ENCODE measurements at regions not wholly inside any gene's neighbourhood (a gene's known extent, or its start where the extent isn't known, plus 50 kb on each side); places are given as distances from the start of the nearest gene placed in this dataset.

GRCh38 chr18:56276466-56276865, 361.9 kb downstream of the TXNL1 start:
- Mint-ChIP-seq H3K4me1 (ENCODE audit: low read depth in 2 of 2) (no peaks in the 10 kb centered on the region), H3K27ac (no peak overlapping the region), H3K36me3 (no peaks in the 10 kb centered on the region), H3K4me3 (no peak overlapping the region), H3K27me3 (no peaks in the 10 kb centered on the region), H3K9me3 (peaks cover 5% of the 10 kb centered on the region)
- ATAC-seq (no peak), DNase-seq (ENCODE audit: low spot score) (no peak)

GRCh38 chr18:56273541-56274219, 364.7 kb downstream of the TXNL1 start:
- H3K4me3 Mint-ChIP-seq: no peak overlapping the region
- peaks cover 11% of the 10 kb centered on the region for H3K9me3 Mint-ChIP-seq
- no peak overlapping the region for H3K27ac Mint-ChIP-seq
- ATAC-seq (no peak), DNase-seq (ENCODE audit: low spot score) (no peak)
- no peaks in the 10 kb centered on the region for H3K36me3 Mint-ChIP-seq
- peaks cover 0 to 2% of the 10 kb centered on the region in 2 donors for H3K27me3 Mint-ChIP-seq
- H3K4me1 Mint-ChIP-seq (ENCODE audit: low read depth in 2 of 2): no peaks in the 10 kb centered on the region

GRCh38 chr18:56270671-56271250, 367.6 kb downstream of the TXNL1 start:
- Mint-ChIP-seq H3K4me1 (ENCODE audit: low read depth in 2 of 2) (no peaks in the 10 kb centered on the region), H3K4me3 (no peak overlapping the region), H3K36me3 (no peaks in the 10 kb centered on the region), H3K27me3 (peaks cover 0 to 4% of the 10 kb centered on the region in 2 donors), H3K27ac (no peak overlapping the region), H3K9me3 (peaks cover 15% of the 10 kb centered on the region)
- no peak for ATAC-seq
- no peak for DNase-seq (ENCODE audit: low spot score)

- Mint-ChIP-seq H3K27me3 (peaks cover 0 to 4% of the 10 kb centered on the region in 2 donors), H3K9me3 (peaks cover 15% of the 10 kb centered on the region)
- ATAC-seq: no peak
Observed at GRCh38 chr18:56269958-56270357, 368.4 kb downstream of the TXNL1 start.

GRCh38 chr18:56268952-56269351, 369.4 kb downstream of the TXNL1 start:
- H3K27me3 Mint-ChIP-seq: peaks cover 0 to 4% of the 10 kb centered on the region in 2 donors
- no peaks in the 10 kb centered on the region for H3K4me1 Mint-ChIP-seq (ENCODE audit: low read depth in 2 of 2)
- ATAC-seq (no peak), DNase-seq (ENCODE audit: low spot score) (no peak)
- no peak overlapping the region for H3K27ac Mint-ChIP-seq
- H3K4me3 Mint-ChIP-seq: no peak overlapping the region
- peaks cover 15% of the 10 kb centered on the region for H3K9me3 Mint-ChIP-seq
- H3K36me3 Mint-ChIP-seq: no peaks in the 10 kb centered on the region

More at GRCh38 chr18:56269958-56270357, 368.4 kb downstream of the TXNL1 start:
- no peak overlapping the region for H3K4me3 Mint-ChIP-seq
- no peak for DNase-seq (ENCODE audit: low spot score)
- no peaks in the 10 kb centered on the region for H3K4me1 Mint-ChIP-seq (ENCODE audit: low read depth in 2 of 2)
- no peak overlapping the region for H3K27ac Mint-ChIP-seq
- no peaks in the 10 kb centered on the region for H3K36me3 Mint-ChIP-seq

- H3K9me3 Mint-ChIP-seq: peaks cover 10% of the 10 kb centered on the region
- no peak overlapping the region for H3K27ac Mint-ChIP-seq
- H3K4me1 Mint-ChIP-seq (ENCODE audit: low read depth in 2 of 2): no peaks in the 10 kb centered on the region
- H3K4me3 Mint-ChIP-seq: no peak overlapping the region
- H3K36me3 Mint-ChIP-seq: no peaks in the 10 kb centered on the region
- peaks cover 0 to 4% of the 10 kb centered on the region in 2 donors for H3K27me3 Mint-ChIP-seq
- ATAC-seq (no peak), DNase-seq (ENCODE audit: low spot score) (no peak)
Observed at GRCh38 chr18:56267334-56267733, 371.1 kb downstream of the TXNL1 start.

- H3K4me1 Mint-ChIP-seq (ENCODE audit: low read depth in 2 of 2): no peaks in the 10 kb centered on the region
- no peak overlapping the region for H3K4me3 Mint-ChIP-seq
- H3K27me3 Mint-ChIP-seq: no peaks in the 10 kb centered on the region
- H3K27ac Mint-ChIP-seq: no peak overlapping the region
- H3K36me3 Mint-ChIP-seq: no peaks in the 10 kb centered on the region
- peaks cover 4% of the 10 kb centered on the region for H3K9me3 Mint-ChIP-seq
- ATAC-seq (no peak), DNase-seq (ENCODE audit: low spot score) (no peak)
Observed at GRCh38 chr18:56258178-56258577, 380.2 kb downstream of the TXNL1 start.

GRCh38 chr18:56257205-56257604, 381.2 kb downstream of the TXNL1 start:
- DNase-seq (ENCODE audit: low spot score) (no peak), ATAC-seq (no peak)
- Mint-ChIP-seq H3K4me3 (no peak overlapping the region), H3K27me3 (no peaks in the 10 kb centered on the region), H3K36me3 (no peaks in the 10 kb centered on the region), H3K4me1 (ENCODE audit: low read depth in 2 of 2) (no peaks in the 10 kb centered on the region), H3K9me3 (peaks cover 4% of the 10 kb centered on the region), H3K27ac (no peak overlapping the region)

- ATAC-seq: no peak
- H3K27ac Mint-ChIP-seq: no peak overlapping the region
Observed at GRCh38 chr18:56256659-56257058, 381.7 kb downstream of the TXNL1 start.

GRCh38 chr18:56255381-56255780, 383.0 kb downstream of the TXNL1 start:
- no peak for DNase-seq (ENCODE audit: low spot score)
- Mint-ChIP-seq H3K9me3 (peaks cover 4% of the 10 kb centered on the region), H3K27ac (no peak overlapping the region), H3K4me3 (no peak overlapping the region), H3K36me3 (no peaks in the 10 kb centered on the region), H3K27me3 (no peaks in the 10 kb centered on the region), H3K4me1 (ENCODE audit: low read depth in 2 of 2) (no peaks in the 10 kb centered on the region)
- ATAC-seq: no peak

More at GRCh38 chr18:56256659-56257058, 381.7 kb downstream of the TXNL1 start:
- H3K4me1 Mint-ChIP-seq (ENCODE audit: low read depth in 2 of 2): no peaks in the 10 kb centered on the region
- H3K27me3 Mint-ChIP-seq: no peaks in the 10 kb centered on the region
- H3K9me3 Mint-ChIP-seq: peaks cover 4% of the 10 kb centered on the region
- no peak for DNase-seq (ENCODE audit: low spot score)
- no peaks in the 10 kb centered on the region for H3K36me3 Mint-ChIP-seq
- H3K4me3 Mint-ChIP-seq: no peak overlapping the region

- Mint-ChIP-seq H3K27me3 (no peaks in the 10 kb centered on the region), H3K4me1 (ENCODE audit: low read depth in 2 of 2) (peaks cover 0 to 2% of the 10 kb centered on the region in 2 donors), H3K9me3 (peaks cover 4% of the 10 kb centered on the region), H3K4me3 (no peak overlapping the region), H3K27ac (no peak overlapping the region), H3K36me3 (no peaks in the 10 kb centered on the region)
- no peak for DNase-seq (ENCODE audit: low spot score)
- no peak for ATAC-seq
Observed at GRCh38 chr18:56252456-56252855, 385.9 kb downstream of the TXNL1 start.

GRCh38 chr18:56248610-56249235, 389.7 kb downstream of the TXNL1 start:
- Mint-ChIP-seq H3K4me3 (no peak overlapping the region), H3K27ac (no peak overlapping the region), H3K9me3 (no peaks in the 10 kb centered on the region), H3K36me3 (no peaks in the 10 kb centered on the region), H3K4me1 (ENCODE audit: low read depth in 2 of 2) (peaks cover 0 to 2% of the 10 kb centered on the region in 2 donors), H3K27me3 (no peaks in the 10 kb centered on the region)
- no peak for DNase-seq (ENCODE audit: low spot score)
- peak in 1 of 2 donors; percentile 52 for ATAC-seq

GRCh38 chr18:56246916-56247315, 391.5 kb downstream of the TXNL1 start:
- Mint-ChIP-seq H3K27ac (no peak overlapping the region), H3K27me3 (no peaks in the 10 kb centered on the region), H3K4me3 (no peak overlapping the region), H3K9me3 (no peaks in the 10 kb centered on the region), H3K36me3 (no peaks in the 10 kb centered on the region), H3K4me1 (ENCODE audit: low read depth in 2 of 2) (peaks cover 0 to 2% of the 10 kb centered on the region in 2 donors)
- ATAC-seq (no peak), DNase-seq (ENCODE audit: low spot score) (no peak)

GRCh38 chr18:56245866-56246580, 392.4 kb downstream of the TXNL1 start:
- peaks cover 0 to 2% of the 10 kb centered on the region in 2 donors for H3K4me1 Mint-ChIP-seq (ENCODE audit: low read depth in 2 of 2)
- no peak overlapping the region for H3K27ac Mint-ChIP-seq
- no peak overlapping the region for H3K4me3 Mint-ChIP-seq
- H3K9me3 Mint-ChIP-seq: no peaks in the 10 kb centered on the region
- ATAC-seq (no peak), DNase-seq (ENCODE audit: low spot score) (no peak)
- no peaks in the 10 kb centered on the region for H3K27me3 Mint-ChIP-seq
- H3K36me3 Mint-ChIP-seq: no peaks in the 10 kb centered on the region
